ENCODE measurements at regions not wholly inside any gene's neighbourhood (a gene's known extent, or its start where the extent isn't known, plus 50 kb on each side); places are given as distances from the start of the nearest gene placed in this dataset.

- no peak for TF ChIP-seq CTCF (IDR thresholded peaks at IDR 0.05; ENCODE audit: borderline replicate concordance, extremely low read depth, low read length, poor library complexity, severe bottlenecking)
- TF ChIP-seq EZH2 (IDR thresholded peaks at IDR 0.05; ENCODE audit: borderline replicate concordance, low read depth, low read length, severe bottlenecking), result no peak
Observed at GRCh38 chr11:32253706-32254105, 162.8 kb downstream of the RCN1 start.

Measured in DND-41 (cell line).